SU-DHL-6 (cell line): ENCODE measurements at regions not wholly inside any gene's neighbourhood (a gene's known extent, or its start where the extent isn't known, plus 50 kb on each side); places are given as distances from the start of the nearest gene placed in this dataset.

Source experiments
- EZH2phosphoT487 ChIP-seq: fragments of 200-600 bp; sonication (generic), shearing (Covaris generic); conservative IDR thresholded peaks from 2 replicates; pipeline ENCODE4 v1.6.1; 2018; ENCODE audit warnings: mild to moderate bottlenecking, antibody characterized with exemption, low read length, moderate library complexity, mixed read lengths
- TF ChIP-seq, protein P1 (sequence below): fragments of 200-600 bp; sonication (generic); IDR thresholded peaks from one replicate; pipeline ENCODE4 v1.5.1; 2017; ENCODE audit warnings: antibody characterized with exemption, mild to moderate bottlenecking, low read length, moderate library complexity; ENCODE audit not compliant: insufficient read depth, poor library complexity, severe bottlenecking

- TF ChIP-seq, protein P1, sequence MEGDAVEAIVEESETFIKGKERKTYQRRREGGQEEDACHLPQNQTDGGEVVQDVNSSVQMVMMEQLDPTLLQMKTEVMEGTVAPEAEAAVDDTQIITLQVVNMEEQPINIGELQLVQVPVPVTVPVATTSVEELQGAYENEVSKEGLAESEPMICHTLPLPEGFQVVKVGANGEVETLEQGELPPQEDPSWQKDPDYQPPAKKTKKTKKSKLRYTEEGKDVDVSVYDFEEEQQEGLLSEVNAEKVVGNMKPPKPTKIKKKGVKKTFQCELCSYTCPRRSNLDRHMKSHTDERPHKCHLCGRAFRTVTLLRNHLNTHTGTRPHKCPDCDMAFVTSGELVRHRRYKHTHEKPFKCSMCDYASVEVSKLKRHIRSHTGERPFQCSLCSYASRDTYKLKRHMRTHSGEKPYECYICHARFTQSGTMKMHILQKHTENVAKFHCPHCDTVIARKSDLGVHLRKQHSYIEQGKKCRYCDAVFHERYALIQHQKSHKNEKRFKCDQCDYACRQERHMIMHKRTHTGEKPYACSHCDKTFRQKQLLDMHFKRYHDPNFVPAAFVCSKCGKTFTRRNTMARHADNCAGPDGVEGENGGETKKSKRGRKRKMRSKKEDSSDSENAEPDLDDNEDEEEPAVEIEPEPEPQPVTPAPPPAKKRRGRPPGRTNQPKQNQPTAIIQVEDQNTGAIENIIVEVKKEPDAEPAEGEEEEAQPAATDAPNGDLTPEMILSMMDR, result no peak
- no peak for TF ChIP-seq EZH2phosphoT487
Measured at GRCh38 chr18:52190195-52190594, 149.8 kb upstream of the DCC start.
